ENCODE measurements at regions not wholly inside any gene's neighbourhood (a gene's known extent, or its start where the extent isn't known, plus 50 kb on each side); places are given as distances from the start of the nearest gene placed in this dataset.

DNA sequence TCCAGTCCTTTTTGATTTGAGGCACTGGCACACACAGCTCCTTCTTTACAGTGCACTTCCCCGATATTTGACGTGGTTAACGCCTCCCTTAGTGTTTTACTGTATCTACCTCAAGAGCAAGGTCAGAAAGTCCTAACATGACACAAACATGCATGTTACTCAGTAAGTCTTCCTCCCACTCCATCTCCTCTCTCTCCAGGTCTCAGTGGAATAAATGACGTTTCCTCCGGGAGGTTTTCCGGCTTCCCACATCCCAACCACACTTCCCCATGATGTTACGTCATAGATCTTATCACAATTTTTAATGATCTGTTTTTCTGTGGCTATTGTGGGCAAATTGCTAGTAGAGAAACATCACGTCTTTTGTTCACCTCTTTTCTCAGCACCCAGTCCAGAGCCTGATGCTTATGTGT is 165.7 kb downstream of the PTPN20 start:
- Histone ChIP-seq H3K36me3 (no peaks in the 10 kb centered on the region), H3K9me3 (no peaks in the 10 kb centered on the region), H3K27me3 (peaks cover 0 to 8% (median 0%) of the 10 kb centered on the region in 3 donors), H3K4me1 (no peaks in the 10 kb centered on the region), H3K4me3 (no peak overlapping the region), H3K27ac (no peak overlapping the region)
- TF ChIP-seq CTCF (IDR thresholded peaks at IDR 0.05) (no peak), POLR2A (IDR thresholded peaks at IDR 0.05) (no peak), EP300 (IDR thresholded peaks at IDR 0.05) (no peak), POLR2AphosphoS5 (IDR thresholded peaks at IDR 0.05) (no peak)
- intact Hi-C loops (cut with DNase I): no loop called here
- no peak for DNase-seq
- WGBS, 2 donors: 48 to 71% methylated on average over 8 of the region's 8 CpGs

DNA sequence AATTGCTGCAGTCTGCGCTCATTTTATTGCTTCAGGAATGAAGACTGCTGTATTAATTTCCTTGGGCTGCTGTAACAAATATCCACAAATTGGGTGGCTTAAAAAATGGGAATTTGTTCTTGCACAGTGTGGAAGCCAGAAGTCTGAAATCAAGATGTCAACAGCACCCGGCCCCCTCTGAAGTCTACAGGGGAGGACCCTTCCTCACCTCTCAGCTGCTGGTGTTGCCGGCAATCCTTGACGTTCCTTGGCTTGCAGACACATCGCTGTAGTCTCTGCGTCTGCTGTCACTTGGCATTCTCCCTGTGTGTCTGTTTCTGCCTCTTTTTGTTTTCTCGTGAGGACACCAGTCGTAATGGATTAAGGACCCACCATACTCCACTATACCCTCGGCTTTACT is 166.2 kb downstream of the PTPN20 start:
- no peak overlapping the region for H3K4me3 ChIP-seq
- WGBS, 2 donors: 86 to 87% methylated on average over 9 of the region's 9 CpGs
- TF ChIP-seq POLR2AphosphoS5 (IDR thresholded peaks at IDR 0.05) (no peak), EP300 (IDR thresholded peaks at IDR 0.05) (no peak), CTCF (IDR thresholded peaks at IDR 0.05) (no peak), POLR2A (IDR thresholded peaks at IDR 0.05) (no peak)
- H3K36me3 ChIP-seq: no peaks in the 10 kb centered on the region
- peaks cover 0 to 8% (median 0%) of the 10 kb centered on the region in 3 donors for H3K27me3 ChIP-seq
- H3K4me1 ChIP-seq: no peaks in the 10 kb centered on the region
- no peak overlapping the region for H3K27ac ChIP-seq
- DNase-seq: no peak
- intact Hi-C loops (cut with DNase I): no loop called here
- no peaks in the 10 kb centered on the region for H3K9me3 ChIP-seq

- TF ChIP-seq POLR2A (IDR thresholded peaks at IDR 0.05): no peak
- no peak for TF ChIP-seq EP300 (IDR thresholded peaks at IDR 0.05)
- no peak for TF ChIP-seq POLR2AphosphoS5 (IDR thresholded peaks at IDR 0.05)
- no peak for TF ChIP-seq CTCF (IDR thresholded peaks at IDR 0.05)
- Histone ChIP-seq H3K4me3 (no peak overlapping the region), H3K27me3 (peaks cover 0 to 8% (median 0%) of the 10 kb centered on the region in 3 donors), H3K4me1 (no peaks in the 10 kb centered on the region), H3K27ac (no peak overlapping the region), H3K9me3 (no peaks in the 10 kb centered on the region), H3K36me3 (no peaks in the 10 kb centered on the region)
- WGBS, 2 donors: 94 to 97% methylated on average over 8 of the region's 8 CpGs
- intact Hi-C loops (cut with DNase I): no loop called here
- no peak for DNase-seq
Measured at GRCh38 chr10:47077941-47078340, 166.7 kb downstream of the PTPN20 start.

DNA sequence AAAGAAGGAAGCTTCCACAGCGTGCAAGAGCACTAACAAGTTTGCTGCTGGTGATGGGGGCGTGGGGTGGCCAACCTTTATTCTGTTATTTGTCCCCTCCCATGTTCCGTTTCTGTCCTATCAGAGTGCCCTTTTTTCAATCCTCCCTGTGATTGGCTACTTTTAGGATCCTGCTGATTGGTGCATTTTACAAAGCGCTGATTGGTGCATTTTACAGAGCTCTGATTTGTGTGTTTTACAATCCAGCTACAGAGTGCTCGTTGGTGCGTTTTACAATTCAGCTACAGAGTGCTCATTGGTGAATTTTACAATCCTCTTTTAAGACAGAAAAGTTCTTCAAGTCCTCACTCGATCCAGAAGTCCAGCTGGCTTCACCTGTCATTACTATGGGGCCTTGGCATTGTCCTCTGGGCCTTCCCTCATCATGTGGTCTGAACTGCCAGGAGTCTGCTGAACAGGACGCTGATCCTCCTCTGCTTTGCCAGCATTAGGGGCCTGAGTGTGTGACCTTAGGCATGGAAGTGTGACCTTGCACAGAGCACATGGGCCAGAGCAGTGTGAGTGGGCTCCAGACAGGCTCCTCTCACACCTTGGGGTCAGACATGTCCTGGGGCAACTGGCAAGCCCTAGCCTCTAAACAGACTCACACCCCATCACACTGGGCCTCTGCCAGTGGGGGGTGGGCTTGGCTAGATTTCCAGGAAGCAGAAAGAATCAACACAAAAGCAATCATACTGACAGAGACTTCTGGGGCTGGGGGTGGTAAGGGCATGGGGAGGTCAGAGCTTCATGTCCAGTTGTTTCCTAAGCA is 167.4 kb downstream of the PTPN20 start:
- H3K36me3 ChIP-seq: no peaks in the 10 kb centered on the region
- DNase-seq: no peak
- intact Hi-C loops (cut with DNase I): no loop called here
- H3K27ac ChIP-seq: no peak overlapping the region
- TF ChIP-seq POLR2A (IDR thresholded peaks at IDR 0.05): no peak
- TF ChIP-seq CTCF (IDR thresholded peaks at IDR 0.05): no peak
- no peak for TF ChIP-seq POLR2AphosphoS5 (IDR thresholded peaks at IDR 0.05)
- TF ChIP-seq EP300 (IDR thresholded peaks at IDR 0.05): no peak
- H3K27me3 ChIP-seq: peaks cover 0 to 8% (median 0%) of the 10 kb centered on the region in 3 donors
- 83% methylated on average over 8 of the region's 8 CpGs for WGBS, 2 donors
- H3K4me3 ChIP-seq: no peak overlapping the region
- H3K4me1 ChIP-seq: no peaks in the 10 kb centered on the region
- no peaks in the 10 kb centered on the region for H3K9me3 ChIP-seq

All from sigmoid colon (tissue), 6 donors.